ENCODE measurements at regions not wholly inside any gene's neighbourhood (a gene's known extent, or its start where the extent isn't known, plus 50 kb on each side); places are given as distances from the start of the nearest gene placed in this dataset.
"Not testable (repeated sequence)": the region's sequence is repeated elsewhere in the genome, so short reads cannot be mapped to it uniquely, and the experiment has no call there.

DNA sequence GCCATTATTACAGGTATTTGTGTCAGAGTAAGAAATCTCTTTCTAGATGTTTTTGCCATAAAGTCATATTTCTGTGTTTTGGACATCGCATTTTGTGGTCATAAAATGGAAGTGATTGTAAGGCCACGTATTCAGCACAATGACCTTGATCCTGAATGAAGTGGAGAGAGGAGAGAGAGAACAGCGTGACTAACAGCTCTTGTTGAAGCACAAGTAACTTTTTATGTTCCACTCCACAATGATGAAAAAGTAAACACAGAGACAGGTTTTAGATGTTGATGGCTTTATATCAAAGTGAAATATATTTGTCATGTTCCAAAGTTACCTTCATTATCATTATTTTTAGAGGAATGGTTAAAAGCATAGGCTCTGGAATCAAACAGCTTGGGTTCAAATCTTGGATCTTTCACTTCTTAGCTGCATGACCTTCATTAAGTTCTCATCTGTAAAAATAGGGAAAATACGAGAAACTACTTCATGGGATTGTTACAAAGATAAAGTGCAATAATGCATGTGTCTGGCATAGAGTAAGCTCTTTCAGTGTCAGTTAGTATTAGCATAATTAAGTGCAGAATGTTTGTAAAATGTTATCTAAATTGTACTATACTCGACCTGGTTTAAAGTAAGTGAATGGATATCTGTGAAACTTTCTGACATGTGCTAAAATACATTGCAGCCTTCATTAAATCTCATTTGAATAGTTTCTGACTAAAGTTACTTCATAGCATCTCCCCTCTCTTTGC, 341.5 kb upstream of the DNAJC19 start:
- DNase-seq (ENCODE audit: low read depth in 2 of 2): no peak

DNA sequence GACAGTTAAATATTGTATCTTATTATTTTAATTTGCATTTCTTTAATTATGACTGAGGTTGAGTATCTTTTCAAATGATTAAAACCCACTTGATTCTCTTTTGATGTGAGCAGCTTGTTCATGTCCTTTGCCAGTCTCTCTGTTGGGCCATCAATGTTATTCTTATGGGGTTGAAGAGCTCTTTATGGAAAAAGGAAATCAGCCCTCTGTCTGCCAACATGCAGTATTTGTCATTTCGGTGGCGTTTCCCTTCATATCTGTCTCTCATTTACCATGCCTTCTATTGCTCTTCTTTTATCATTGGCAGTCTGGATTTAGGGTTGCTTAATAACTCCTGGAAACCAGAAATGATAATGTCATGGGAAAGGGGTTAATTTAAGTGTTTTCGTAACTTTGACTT, 340.7 kb upstream of the DNAJC19 start:
- DNase-seq (ENCODE audit: low read depth in 2 of 2): no peak

DNA sequence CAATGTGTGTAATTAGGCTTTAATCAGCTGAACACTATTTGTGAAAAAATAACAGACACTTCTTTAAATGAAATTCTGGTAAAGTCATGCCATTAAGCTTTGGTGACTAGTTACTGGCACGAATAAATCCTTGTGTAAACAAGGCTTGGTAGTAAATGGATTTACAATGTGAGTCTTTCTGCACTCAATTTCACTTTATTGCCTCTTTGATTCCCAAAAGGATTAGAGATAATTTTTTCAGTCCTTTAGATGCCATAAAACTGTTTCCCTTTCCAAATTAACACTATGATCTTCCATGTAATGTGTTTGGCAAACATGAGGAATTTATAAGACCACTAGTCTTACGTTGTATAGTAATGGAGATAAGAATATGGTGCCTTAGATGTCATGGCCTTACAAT, 339.5 kb upstream of the DNAJC19 start:
- DNase-seq (ENCODE audit: low read depth in 2 of 2): no peak

DNA sequence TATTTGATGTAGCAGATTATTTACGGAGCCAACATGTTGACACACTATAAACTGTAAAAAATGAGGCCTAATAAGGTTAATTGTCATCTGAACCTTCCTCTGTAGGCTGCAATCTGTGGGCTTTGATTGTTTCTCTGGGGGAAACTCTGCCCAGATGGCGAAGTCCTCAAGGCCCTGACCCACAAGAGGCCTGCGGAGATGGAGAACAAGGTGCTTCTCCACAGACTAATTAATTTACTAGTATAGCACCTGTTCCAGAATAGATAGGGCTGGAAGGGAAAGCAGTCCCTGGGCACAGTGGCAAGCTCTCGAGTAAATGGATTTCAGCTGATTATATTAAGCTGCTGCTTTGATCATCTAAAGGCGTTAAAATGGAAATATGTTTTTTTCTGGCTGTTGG, 338.8 kb upstream of the DNAJC19 start:
- DNase-seq (ENCODE audit: low read depth in 2 of 2): no peak

DNA sequence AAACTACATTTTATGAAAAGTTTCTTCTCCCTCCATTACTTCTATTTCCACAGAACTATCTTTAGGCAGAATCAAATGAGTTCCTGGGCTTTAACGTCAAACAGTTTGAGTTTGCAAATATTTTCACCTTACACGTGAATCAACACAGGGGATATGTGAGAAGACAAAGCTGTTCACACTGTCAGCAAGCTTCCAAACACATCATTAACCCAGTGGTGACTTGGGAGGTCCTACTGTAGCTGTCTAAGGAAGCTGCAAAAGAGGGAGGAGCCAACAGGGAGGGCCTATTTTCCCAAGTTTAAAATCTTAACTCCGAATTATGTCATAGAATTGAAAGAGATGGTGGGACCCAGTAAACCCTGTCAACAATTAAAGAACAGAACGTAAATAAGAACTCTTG, 337.8 kb upstream of the DNAJC19 start:
- DNase-seq (ENCODE audit: low read depth in 2 of 2): no peak

DNA sequence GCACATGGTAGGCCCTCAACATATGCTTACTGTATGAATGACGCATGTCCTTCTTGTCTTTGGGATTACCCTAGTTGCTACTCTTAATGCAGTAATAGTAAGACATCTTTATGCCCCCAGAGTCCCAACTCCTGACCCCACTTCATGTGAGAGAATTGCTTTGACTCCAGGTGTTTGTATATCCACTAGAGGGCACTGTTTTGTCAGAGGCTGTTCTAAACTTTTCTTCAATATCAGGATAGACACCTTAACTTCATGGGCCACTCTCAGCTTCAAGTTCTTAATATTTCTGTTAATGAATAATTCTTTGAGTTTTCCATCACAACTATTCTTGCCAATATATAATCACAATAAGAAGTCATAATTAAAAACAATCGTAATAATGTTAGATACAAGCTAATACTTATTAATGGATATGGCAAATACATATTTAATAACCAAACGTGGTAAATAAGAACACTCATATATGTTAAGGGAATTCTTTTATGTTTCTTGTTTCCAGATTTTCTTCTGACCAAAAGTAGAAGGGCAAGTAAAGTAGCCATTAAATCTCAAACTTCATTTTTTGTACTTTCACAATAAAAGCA, 337.2 kb upstream of the DNAJC19 start:
- DNase-seq (ENCODE audit: low read depth in 2 of 2): no peak

DNA sequence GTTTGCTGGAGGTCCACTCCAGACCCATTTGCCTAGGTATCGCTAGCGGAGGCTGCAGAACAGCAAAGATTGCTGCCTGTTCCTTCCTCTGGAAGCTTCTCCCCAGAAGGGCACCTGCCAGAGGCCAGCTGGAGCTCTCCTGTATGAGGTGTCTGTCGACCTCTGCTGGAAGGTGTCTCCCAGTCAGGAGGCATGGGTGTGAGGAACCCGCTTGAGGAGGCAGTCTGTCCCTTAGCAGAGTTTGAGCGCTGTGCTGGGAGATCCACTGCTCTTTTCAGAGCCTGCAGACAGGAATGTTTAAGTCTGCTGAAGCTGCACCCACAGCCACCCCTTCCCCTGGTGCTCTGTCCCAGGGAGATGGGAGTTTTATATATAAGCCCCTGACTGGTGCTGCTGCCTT, 335.0 kb upstream of the DNAJC19 start:
- DNase-seq (ENCODE audit: low read depth in 2 of 2): not testable (repeated sequence)

DNA sequence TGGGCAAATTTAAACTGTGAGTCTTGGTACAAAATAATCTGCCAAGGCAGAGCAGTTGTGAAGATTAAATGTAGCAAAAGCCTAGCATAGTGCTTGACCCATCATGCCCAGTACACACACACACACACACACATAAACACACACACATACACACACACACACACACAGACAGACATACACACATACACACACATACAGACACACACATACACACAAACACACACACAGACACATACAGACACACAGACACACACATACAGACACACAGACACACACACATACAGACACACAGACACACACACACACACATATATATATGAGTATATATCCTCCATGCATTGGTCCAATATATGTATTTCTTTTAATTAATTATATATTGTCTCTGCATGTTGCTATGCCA, 328.8 kb upstream of the DNAJC19 start:
- DNase-seq (ENCODE audit: low read depth in 2 of 2): no peak

DNA sequence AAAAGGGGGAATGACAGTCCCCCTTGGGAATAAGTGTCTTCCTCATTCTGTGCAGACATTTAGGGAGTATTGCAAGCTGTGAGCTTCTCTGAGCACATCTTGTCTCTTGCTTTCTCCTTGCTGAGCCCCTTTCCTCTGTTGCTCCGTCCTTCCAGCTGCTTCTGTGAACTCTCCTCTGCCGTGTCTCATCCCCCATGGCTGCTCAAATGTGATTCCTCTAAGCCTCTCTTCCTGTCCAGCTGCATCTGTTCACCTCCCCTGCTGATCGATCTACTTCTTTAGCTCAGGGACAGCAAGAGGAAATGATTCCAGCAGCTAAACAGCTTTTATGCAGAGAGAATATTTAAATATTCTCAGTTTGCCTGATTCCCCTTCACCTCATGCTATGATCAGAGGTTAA, 328.0 kb upstream of the DNAJC19 start:
- no peak for DNase-seq (ENCODE audit: low read depth in 2 of 2)

DNA sequence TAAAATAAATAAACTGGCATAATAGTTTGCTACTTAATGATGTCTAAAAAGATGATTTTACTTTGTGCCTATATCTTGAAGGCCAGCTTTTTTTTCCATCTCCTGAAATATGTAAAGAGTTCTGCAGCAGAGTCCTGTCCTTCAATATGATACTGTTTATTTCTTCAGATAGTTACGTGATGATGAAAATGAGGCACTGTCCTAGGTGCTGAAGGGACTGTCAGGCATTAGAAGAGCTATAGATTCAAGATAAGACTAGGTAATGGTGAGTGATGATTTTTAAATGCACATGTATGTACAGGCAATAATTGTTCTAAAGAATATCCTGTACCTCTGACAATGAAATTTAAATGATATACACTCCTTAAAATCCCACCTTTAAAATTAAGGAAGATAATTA, 326.9 kb upstream of the DNAJC19 start:
- no peak for DNase-seq (ENCODE audit: low read depth in 2 of 2)

DNA sequence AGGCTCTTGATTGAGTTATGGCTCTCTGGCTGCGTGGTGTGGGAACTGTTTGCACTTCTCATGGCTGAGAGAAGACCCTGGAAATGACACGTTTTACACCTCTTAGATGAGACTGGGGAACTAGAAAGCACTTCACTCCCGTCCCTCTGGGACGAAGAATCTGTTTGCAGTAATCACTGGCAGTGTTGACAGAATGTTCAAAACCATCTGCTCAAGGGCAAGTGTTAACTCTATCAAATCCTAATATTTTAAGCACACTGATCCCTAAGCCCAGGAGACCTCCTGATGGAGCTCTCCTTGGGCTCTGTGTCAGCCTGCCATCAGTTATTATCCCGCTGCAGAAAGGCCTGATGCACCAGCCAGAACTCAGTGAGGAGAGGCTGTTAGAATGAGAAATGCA, 323.8 kb upstream of the DNAJC19 start:
- DNase-seq (ENCODE audit: low read depth in 2 of 2): no peak

DNA sequence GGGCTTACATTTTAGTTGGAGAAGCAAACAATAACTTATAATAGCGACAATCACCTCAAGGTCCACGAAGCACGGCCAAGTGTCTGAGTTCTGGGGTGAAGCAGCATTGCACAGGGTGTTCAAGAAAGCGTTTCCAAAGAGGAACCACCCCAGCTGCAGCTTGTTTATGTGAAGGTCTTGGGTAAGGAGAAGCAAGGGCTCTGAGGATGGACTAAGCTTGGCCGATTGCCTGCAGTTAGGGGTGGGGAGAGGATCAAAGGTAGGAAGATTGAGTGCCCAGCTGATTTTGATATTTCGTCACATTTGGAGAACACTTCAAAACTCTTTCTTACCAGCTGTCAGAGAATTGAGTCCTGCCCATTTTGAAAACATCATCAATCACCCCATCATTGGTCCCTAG, 321.6 kb upstream of the DNAJC19 start:
- DNase-seq (ENCODE audit: low read depth in 2 of 2): no peak

DNA sequence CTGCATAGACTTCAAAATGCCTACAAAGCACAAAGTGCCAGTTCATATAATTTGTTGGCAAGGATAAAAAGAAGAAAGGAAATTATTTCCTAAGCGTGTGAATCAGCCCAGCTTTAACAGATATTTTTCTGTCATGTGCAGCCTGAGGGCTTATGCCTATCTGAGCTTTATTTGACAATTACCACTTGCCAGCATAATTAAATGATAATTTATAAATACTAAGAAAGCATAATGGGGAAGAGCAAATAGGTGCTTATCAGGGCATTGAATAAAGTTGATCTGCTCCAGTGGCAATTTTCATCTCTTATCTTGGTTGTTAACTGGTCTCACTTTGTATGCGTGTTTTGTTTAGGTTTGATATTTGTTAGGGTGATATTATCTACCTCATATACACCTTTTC, 313.4 kb upstream of the DNAJC19 start:
- DNase-seq (ENCODE audit: low read depth in 2 of 2): no peak

DNA sequence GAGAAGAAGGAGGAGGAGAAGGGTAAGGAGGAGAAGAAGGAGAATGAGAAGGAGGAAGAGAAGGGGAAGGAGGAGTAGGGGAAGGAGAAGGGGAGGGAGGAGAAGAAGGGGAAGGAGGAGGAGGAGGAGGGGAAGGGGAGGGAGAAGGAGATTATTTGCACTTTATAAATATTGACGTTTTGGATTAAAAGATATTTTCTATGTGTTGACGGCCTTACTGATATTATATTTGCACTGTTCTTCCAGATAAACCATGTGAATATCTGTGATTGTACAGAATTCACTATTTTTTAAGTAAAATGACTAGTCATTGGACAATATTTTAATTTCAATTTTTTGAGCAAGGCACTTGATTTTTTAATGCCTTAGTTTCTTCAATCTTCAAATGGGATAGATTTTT, 310.5 kb upstream of the DNAJC19 start:
- no peak for DNase-seq (ENCODE audit: low read depth in 2 of 2)

DNA sequence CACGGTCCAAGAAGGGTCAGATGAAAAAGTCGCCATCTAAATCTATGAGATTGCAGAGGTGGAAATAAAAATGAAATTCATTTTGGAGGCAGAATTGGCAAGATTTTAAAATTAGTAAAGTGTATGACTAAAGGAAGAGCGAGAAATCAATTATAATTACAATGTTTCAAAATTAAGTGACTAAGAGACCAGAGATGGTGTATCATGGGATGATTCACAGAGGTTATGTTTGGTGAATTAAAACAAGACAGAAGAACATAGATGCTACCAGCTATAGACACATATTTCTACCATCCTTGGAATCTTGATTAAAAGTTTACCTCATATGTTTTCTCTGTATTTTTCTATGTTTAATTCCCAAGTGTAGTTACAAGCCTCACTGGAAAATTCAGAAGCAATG, 308.9 kb upstream of the DNAJC19 start:
- DNase-seq (ENCODE audit: low read depth in 2 of 2): no peak

DNA sequence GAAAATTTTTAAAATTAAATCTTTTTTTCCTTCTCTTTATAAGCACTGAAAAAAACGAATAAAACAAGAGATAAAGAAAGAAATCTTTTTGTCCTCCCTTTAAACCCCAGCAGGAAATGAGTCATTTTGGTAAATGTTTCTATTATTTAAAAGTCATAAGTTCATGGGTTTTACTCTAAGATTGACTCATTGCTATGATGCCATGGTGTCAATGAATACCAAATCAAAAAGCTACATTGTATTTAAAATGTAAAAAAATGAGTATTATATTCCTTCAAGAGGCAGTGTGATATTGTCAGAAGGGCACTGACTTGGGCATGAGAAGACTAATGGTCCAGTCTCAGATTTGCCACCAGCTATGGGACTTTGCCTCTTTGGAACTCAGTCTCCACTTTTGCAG, 303.4 kb upstream of the DNAJC19 start:
- DNase-seq (ENCODE audit: low read depth in 2 of 2): no peak

DNA sequence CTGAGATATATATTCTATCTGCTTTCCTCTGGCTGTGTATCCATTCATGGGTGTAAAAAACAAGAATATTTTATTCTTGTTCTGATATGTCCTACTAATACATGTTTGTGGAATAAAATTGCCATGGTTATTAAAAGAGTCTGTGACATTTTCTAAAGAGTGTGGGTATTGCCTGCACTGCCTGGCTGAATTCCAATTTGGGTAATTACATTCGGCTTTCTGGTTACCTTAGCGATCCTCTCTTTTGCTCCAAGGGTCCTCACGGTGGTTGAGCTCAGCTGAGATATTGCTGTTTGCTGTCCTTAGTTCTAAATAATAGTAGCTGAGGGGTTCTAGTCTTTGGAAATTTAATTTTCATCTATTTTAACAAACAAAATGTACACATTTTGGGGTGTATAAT, 301.4 kb upstream of the DNAJC19 start:
- no peak for DNase-seq (ENCODE audit: low read depth in 2 of 2)

DNA sequence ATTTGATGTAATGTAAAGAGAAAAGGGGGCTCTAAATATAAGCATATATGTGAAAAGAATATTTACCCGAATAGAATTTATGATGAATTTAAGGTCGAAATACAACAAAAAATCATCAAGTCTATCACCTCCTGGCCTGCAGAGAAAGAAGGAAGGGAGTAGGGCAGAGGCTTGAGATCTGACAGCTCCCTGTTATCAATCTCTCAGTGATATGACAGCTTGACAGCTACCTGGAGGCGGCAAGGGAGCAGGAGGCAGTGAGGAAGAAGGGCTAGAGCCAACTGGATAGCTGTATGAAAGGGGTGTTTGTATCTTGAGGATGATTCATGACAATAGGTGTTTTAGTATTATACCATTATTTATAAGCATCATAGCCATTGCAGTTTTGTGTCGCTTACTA, 299.8 kb upstream of the DNAJC19 start:
- no peak for DNase-seq (ENCODE audit: low read depth in 2 of 2)

DNA sequence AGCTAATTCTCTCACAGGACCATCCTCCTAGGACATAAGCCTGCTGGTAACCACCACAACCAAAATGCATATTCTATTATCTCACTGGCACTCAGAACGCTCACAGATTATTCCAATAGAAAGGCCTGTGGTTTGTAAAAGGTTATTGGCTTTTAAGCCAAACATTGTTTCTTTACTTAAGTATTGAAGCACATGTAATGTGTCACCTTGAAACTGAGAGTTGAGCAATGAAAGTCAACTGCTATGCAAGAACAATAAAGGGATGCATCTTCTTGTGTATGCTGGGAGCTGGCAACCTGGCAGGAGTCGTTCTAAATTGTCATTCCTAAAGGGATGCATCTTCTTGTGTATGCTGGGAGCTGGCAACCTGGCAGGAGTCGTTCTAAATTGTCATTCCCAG, 298.6 kb upstream of the DNAJC19 start:
- DNase-seq (ENCODE audit: low read depth in 2 of 2): no peak

DNA sequence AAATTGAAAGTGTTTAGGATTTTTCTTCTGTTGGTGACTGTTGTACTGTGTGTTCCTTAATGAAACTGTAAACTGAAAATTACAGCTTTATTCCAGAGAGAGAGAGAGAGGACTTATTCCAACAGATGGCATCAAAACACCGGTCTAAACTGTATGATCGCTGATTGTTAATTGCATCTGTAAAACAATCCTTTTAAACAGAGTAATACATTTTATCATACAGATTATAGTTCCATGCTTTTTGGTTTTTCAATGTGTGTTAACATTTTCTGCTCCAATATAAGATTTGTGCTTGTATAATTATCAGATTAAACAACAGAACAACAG, 289.7 kb upstream of the DNAJC19 start:
- no peak for DNase-seq (ENCODE audit: low read depth in 2 of 2)

DNA sequence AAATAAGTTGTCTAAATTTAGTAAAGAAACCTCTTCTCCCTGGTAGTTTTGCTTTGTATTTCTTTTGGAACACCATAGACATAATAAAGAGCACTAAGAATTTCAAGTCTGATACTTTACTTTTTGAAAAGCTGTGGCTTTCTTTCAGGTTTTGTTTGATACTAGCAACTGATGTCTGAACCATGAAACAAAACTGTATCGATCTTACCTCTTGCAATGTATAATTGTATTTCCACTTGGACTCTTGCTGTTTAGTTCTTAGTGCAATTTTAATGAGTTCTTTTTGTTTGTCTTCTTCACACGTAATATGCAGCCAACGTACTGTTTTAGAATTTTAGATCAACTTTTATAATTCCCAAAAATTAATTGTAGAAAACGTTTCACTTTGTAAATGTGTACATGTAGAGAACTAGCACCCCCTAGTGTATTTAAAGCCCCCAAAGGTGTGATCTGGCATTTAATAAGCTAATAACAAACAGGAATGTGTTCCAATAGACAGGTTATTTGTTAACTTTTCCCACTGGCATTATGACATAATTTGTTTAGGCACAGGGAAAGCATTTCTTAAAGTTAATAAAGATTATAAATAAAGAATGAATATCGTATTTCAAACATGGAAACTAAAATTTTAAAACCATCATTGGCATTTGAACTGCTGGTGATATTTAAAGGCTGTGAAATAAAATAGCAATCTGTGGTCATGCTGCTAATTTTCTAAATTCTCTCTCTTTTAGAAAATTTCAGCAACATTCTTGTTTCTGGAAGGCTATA, 289.1 kb upstream of the DNAJC19 start:
- no peak for DNase-seq (ENCODE audit: low read depth in 2 of 2)

DNA sequence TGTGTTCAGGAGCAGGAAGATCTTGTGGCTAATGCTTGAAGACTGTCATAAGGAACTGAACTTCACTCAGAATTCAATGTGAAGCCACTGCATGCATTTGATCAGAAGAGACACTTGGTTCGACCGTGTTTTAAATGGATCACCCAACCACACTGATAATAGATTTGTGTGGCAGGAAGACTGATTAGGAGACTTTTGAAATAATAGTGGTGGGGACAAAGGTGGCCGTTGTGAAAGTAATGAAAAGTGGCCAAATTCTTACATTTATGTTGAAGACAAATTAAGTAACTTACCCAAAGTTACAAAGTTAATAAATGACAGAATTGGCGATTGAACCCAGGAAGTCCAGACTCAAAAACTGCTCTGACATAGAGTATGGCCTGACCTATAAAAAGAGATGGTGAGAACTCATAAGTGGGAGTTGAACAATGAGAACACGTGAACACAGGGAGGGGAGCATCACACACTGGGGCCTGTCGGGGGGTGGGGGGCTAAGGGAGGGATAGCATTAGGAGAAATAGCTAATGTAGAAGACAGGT, 286.9 kb upstream of the DNAJC19 start:
- DNase-seq (ENCODE audit: low read depth in 2 of 2): no peak

DNA sequence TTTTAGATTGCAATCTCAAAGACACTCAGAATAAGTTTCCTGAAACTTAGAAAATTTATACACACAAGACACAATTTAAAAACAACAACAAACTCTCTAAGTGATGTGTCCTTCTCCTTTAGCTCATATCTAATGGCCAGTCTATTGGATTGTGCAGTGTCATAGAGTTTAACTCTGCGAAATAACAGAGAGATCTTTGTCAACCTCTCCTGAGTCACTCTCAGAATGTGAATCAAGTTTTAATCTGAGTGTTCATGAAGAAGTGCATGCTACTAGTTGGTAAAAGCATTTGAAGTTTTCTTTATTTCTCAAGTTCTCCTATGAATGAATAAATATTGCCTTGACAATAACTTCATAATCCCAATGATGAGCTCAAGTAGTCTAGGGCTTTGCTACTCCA, 284.5 kb upstream of the DNAJC19 start:
- DNase-seq (ENCODE audit: low read depth in 2 of 2): no peak

All from stimulated activated CD4-positive, alpha-beta T cell treated with anti-CD3 and anti-CD28 coated beads, Interleukin-12 subunit alpha, Interleukin-12 subunit beta, amount 100 ng/mL, for 24 hours (primary cell).